ENCODE measurements at regions not wholly inside any gene's neighbourhood (a gene's known extent, or its start where the extent isn't known, plus 50 kb on each side); places are given as distances from the start of the nearest gene placed in this dataset.

DNA sequence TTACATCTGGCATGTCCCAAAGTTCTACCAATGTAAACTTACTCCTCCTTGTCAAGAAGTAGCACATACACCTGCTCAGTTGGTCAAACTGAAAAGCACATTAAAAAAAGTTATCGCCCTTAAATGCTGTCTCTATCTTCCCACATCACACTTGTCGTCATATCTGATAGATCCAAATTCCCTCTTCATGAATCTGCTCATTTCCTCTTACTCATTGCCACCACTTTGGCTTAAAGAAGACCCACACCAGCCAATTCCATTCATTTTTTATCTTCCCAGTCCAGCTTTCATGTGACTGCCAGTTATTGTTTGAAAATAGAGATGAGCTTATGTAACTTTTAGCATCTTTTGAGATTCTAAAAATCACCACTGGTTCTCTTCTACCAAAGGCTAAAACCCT lies 305.9 kb upstream of the MTNR1B start:
- TF ChIP-seq POLR2A (IDR thresholded peaks at IDR 0.05) = no peak
- TF ChIP-seq CTCF (IDR thresholded peaks at IDR 0.05) = no peak

All from transverse colon (tissue), 3 donors.